Esophagus squamous epithelium (tissue), 5 donors: ENCODE measurements at regions not wholly inside any gene's neighbourhood (a gene's known extent, or its start where the extent isn't known, plus 50 kb on each side); places are given as distances from the start of the nearest gene placed in this dataset.

ENCODE experiments used
- DNase-seq: peaks from one replicate; lab custom pipeline; 2025; lab: John Stamatoyannopoulos, UW
- H3K27ac ChIP-seq, 4 donors: fragments of 200-600 bp; sonication (generic); one replicate each; pipeline ENCODE4 v1.5.1; 2016 to 2019; ENCODE audit warnings: mild to moderate bottlenecking in 1 of 4
- H3K27me3 ChIP-seq, 4 donors: fragments of 200-600 bp; sonication (generic); 1 replicate in 3 of 4; 2 replicates in 1 of 4; pipeline versions ENCODE4 v1.5.1 to v1.6.0; 2017 to 2021; ENCODE audit warnings: antibody characterized with exemption in 1 of 4
- H3K36me3 ChIP-seq, 3 donors: fragments of 200-600 bp; sonication (generic); one replicate each; pipeline ENCODE4 v1.5.1; 2016 to 2019
- H3K4me1 ChIP-seq, 3 donors: fragments of 200-600 bp; sonication (generic); one replicate each; pipeline ENCODE4 v1.5.1; 2017 to 2019
- H3K4me3 ChIP-seq, 4 donors: fragments of 200-600 bp; sonication (generic); 1 replicate in 3 of 4; 2 replicates in 1 of 4; pipeline ENCODE4 v1.5.1; 2016 to 2019; ENCODE audit warnings: mild to moderate bottlenecking in 2 of 4, moderate library complexity in 1 of 4
- H3K9me3 ChIP-seq, 3 donors: fragments of 200-600 bp; sonication (generic); one replicate each; pipeline ENCODE4 v1.5.1; 2016 to 2019
- CTCF ChIP-seq, 6 experiments: fragments of 450-650 bp in 4 of 6; fragments of 200-600 bp in 2 of 6; sonication (generic) in 2 of 6; IDR thresholded peaks; one replicate each; pipeline ENCODE4 v1.5.1; 2016 to 2019; ENCODE audit warnings: antibody characterized with exemption in 6 of 6, mild to moderate bottlenecking in 4 of 6, moderate library complexity in 4 of 6
- POLR2A ChIP-seq, 4 donors: fragments of 450-650 bp; IDR thresholded peaks; one replicate each; pipeline ENCODE4 v1.6.1; 2017; ENCODE audit warnings: antibody characterized with exemption in 4 of 4, mild to moderate bottlenecking in 4 of 4, moderate library complexity in 3 of 4
- WGBS, 2 donors: methylation state at CpG; one replicate each; pipeline ENCODE4 v1.1.5; 2018; 5-methylcytosine and 5-hydroxymethylcytosine counted together
- intact Hi-C: fragments of 100-400 bp; cut with DNase I; formaldehyde crosslinking; loops from one replicate; pipeline ENCODE4 v1.15.0; 2022
- donor health status: DM: yes; HTN: yes; CAD: no.

- H3K4me1 ChIP-seq = peaks cover 0 to 10% (median 0%) of the 10 kb centered on the region in 3 donors
- intact Hi-C loops = no loop called here
- no peak for DNase-seq
- H3K9me3 ChIP-seq = no peaks in the 10 kb centered on the region
- TF ChIP-seq POLR2A (IDR thresholded peaks at IDR 0.05) (no peak), CTCF (IDR thresholded peaks at IDR 0.05) (no peak)
- no peaks in the 10 kb centered on the region for H3K36me3 ChIP-seq
- WGBS, 2 donors = 81 to 90% methylated on average over 3 of the region's 3 CpGs
- no peak overlapping the region for H3K4me3 ChIP-seq
- H3K27me3 ChIP-seq = no peaks in the 10 kb centered on the region
- peak overlapping the region in 1 of 4 donors; percentile 31 for H3K27ac ChIP-seq
These were observed 414.9 kb downstream of the COG6 start for GRCh38 chr13:40070357-40070756.

GRCh38 chr13:40072663-40073120, 417.2 kb downstream of the COG6 start:
- Histone ChIP-seq H3K27ac (no peak overlapping the region), H3K4me3 (no peak overlapping the region), H3K4me1 (peaks cover 0 to 10% (median 0%) of the 10 kb centered on the region in 3 donors), H3K36me3 (no peaks in the 10 kb centered on the region), H3K9me3 (no peaks in the 10 kb centered on the region), H3K27me3 (no peaks in the 10 kb centered on the region)
- WGBS, 2 donors = 95 to 98% methylated on average over 2 to 4 of the region's 4 CpGs
- intact Hi-C loops = no loop called here
- no peak for DNase-seq
- TF ChIP-seq CTCF (IDR thresholded peaks at IDR 0.05) = no peak
- no peak for TF ChIP-seq POLR2A (IDR thresholded peaks at IDR 0.05)

GRCh38 chr13:40074338-40074737, 418.9 kb downstream of the COG6 start:
- no peak for DNase-seq
- peaks cover 0 to 7% (median 0%) of the 10 kb centered on the region in 3 donors for H3K4me1 ChIP-seq
- intact Hi-C loops = no loop called here
- WGBS, 2 donors = 68% methylated on average over 3 of the region's 3 CpGs
- H3K36me3 ChIP-seq = no peaks in the 10 kb centered on the region
- peak overlapping the region in 1 of 4 donors; percentile 25 for H3K27ac ChIP-seq
- H3K9me3 ChIP-seq = no peaks in the 10 kb centered on the region
- no peak for TF ChIP-seq CTCF (IDR thresholded peaks at IDR 0.05)
- TF ChIP-seq POLR2A (IDR thresholded peaks at IDR 0.05) = no peak
- no peak overlapping the region for H3K4me3 ChIP-seq
- H3K27me3 ChIP-seq = no peaks in the 10 kb centered on the region

- Histone ChIP-seq H3K27ac (no peak overlapping the region), H3K36me3 (no peaks in the 10 kb centered on the region), H3K27me3 (no peaks in the 10 kb centered on the region), H3K9me3 (no peaks in the 10 kb centered on the region), H3K4me1 (no peaks in the 10 kb centered on the region), H3K4me3 (no peak overlapping the region)
- TF ChIP-seq POLR2A (IDR thresholded peaks at IDR 0.05) = no peak
- TF ChIP-seq CTCF (IDR thresholded peaks at IDR 0.05) = no peak
- intact Hi-C loops = no loop called here
- DNase-seq = no peak
- WGBS, 2 donors = 73 to 79% methylated on average over 5 of the region's 5 CpGs
These were observed 419.8 kb downstream of the COG6 start for GRCh38 chr13:40075281-40075680.

- no peak for TF ChIP-seq CTCF (IDR thresholded peaks at IDR 0.05)
- TF ChIP-seq POLR2A (IDR thresholded peaks at IDR 0.05) = no peak
- DNase-seq = no peak
- H3K4me3 ChIP-seq = no peak overlapping the region
- H3K27ac ChIP-seq = no peak overlapping the region
- no peaks in the 10 kb centered on the region for H3K4me1 ChIP-seq
- WGBS, 2 donors = 61 to 77% methylated on average over 3 of the region's 3 CpGs
- H3K27me3 ChIP-seq = no peaks in the 10 kb centered on the region
- H3K36me3 ChIP-seq = no peaks in the 10 kb centered on the region
- H3K9me3 ChIP-seq = no peaks in the 10 kb centered on the region
- intact Hi-C loops = no loop called here
These were observed 421.4 kb downstream of the COG6 start for GRCh38 chr13:40076765-40077362.
